ENCODE measurements at regions not wholly inside any gene's neighbourhood (a gene's known extent, or its start where the extent isn't known, plus 50 kb on each side); places are given as distances from the start of the nearest gene placed in this dataset.

DNA sequence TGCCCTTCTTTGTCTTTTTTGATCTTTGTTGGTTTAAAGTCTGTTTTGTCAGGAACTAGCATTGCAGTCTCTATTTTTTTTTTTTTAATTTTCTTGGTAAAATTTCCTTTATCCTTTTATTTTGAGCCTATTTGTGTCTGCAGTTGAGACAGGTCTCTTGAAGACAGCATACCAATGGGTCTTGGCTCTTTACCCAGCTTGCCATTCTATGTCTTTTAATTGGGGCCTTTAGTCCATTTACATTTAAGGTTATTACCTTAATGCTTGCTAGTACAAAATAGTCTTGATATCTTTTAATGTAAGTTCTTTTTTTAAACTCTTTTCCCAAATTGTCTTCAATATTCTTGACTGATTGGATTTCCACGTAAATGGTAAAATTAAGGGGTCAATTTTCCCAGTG lies 398.3 kb upstream of the CHRM2 start:
- Histone ChIP-seq H3K27ac (ENCODE audit: insufficient read depth, low read depth, low read length) (no peak overlapping the region), H3K4me3 (replicated peaks in 1 of 3; ENCODE audit: insufficient read depth in 1 of 3, low read depth in 1 of 3, low read length in 3 of 3) (no peak overlapping the region), H3K36me3 (ENCODE audit: control insufficient read depth in 2 of 2, extremely low read depth in 1 of 2, insufficient read depth in 2 of 2, low read length in 2 of 2) (no peaks in the 10 kb centered on the region), H3K9ac (replicated peaks; ENCODE audit: extremely low read depth, insufficient read depth, low read length) (no peak overlapping the region), H3K9me1 (replicated peaks; ENCODE audit: control insufficient read depth, extremely low read depth, insufficient read depth, low read length) (no peaks in the 10 kb centered on the region), H3K4me2 (ENCODE audit: insufficient read depth, low read length) (no peak overlapping the region), H3K4me1 (ENCODE audit: control insufficient read depth, extremely low read depth, insufficient read depth, low read length) (no peaks in the 10 kb centered on the region), H2AFZ (ENCODE audit: low read depth, low read length) (no peak overlapping the region), H3K79me2 (ENCODE audit: control insufficient read depth, insufficient read depth, low read length) (no peaks in the 10 kb centered on the region), H4K20me1 (replicated peaks; ENCODE audit: control insufficient read depth, extremely low read depth, insufficient read depth, low read length) (no peaks in the 10 kb centered on the region), H3K27me3 (ENCODE audit: control insufficient read depth in 2 of 2, insufficient read depth in 2 of 2, low read length in 2 of 2) (no peaks in the 10 kb centered on the region), H3K9me3 (replicated peaks; ENCODE audit: control insufficient read depth, insufficient read depth, low read length) (peaks cover 2% of the 10 kb centered on the region)
- dilution Hi-C loops (cut with MboI; ENCODE audit: extremely low pct_ligation_motif_present, low sequenced_read_pairs) (no loop called here), intact Hi-C loops (cut with micrococcal nuclease) (no loop called here)
- POLR2A ChIA-PET: no interaction called here
- CTCF ChIA-PET: no interaction called here
- no TSS peak for BruUV-seq (replicated peaks)
- TF ChIP-seq EZH2 (IDR thresholded peaks at IDR 0.05; ENCODE audit: borderline replicate concordance, low read depth, low read length, severe bottlenecking) (no peak), POLR2A (IDR thresholded peaks at IDR 0.05; ENCODE audit: low read depth, low read length) (no peak), GATA2 (IDR thresholded peaks at IDR 0.05; ENCODE audit: insufficient read depth, insufficient read length, low read depth, low read length) (no peak), POLR2AphosphoS5 (IDR thresholded peaks at IDR 0.05; ENCODE audit: insufficient read depth, low read depth, low read length) (no peak), JUN (IDR thresholded peaks at IDR 0.05; ENCODE audit: borderline replicate concordance, insufficient read depth, insufficient read length, low read depth) (no peak), MYC (IDR thresholded peaks at IDR 0.05; ENCODE audit: low read depth, low read length) (no peak), FOS (IDR thresholded peaks at IDR 0.05; ENCODE audit: borderline replicate concordance, insufficient read depth, low read length) (no peak)
- TF ChIP-seq, protein P1, sequence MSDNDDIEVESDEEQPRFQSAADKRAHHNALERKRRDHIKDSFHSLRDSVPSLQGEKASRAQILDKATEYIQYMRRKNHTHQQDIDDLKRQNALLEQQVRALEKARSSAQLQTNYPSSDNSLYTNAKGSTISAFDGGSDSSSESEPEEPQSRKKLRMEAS (IDR thresholded peaks at IDR 0.05; ENCODE audit: insufficient read depth, insufficient read length): no peak
- TF ChIP-seq, protein P2, sequence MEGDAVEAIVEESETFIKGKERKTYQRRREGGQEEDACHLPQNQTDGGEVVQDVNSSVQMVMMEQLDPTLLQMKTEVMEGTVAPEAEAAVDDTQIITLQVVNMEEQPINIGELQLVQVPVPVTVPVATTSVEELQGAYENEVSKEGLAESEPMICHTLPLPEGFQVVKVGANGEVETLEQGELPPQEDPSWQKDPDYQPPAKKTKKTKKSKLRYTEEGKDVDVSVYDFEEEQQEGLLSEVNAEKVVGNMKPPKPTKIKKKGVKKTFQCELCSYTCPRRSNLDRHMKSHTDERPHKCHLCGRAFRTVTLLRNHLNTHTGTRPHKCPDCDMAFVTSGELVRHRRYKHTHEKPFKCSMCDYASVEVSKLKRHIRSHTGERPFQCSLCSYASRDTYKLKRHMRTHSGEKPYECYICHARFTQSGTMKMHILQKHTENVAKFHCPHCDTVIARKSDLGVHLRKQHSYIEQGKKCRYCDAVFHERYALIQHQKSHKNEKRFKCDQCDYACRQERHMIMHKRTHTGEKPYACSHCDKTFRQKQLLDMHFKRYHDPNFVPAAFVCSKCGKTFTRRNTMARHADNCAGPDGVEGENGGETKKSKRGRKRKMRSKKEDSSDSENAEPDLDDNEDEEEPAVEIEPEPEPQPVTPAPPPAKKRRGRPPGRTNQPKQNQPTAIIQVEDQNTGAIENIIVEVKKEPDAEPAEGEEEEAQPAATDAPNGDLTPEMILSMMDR (IDR thresholded peaks at IDR 0.05; ENCODE audit: extremely low read depth in 1 of 2, insufficient read depth in 1 of 2, low read depth in 1 of 2, low read length in 2 of 2): no peak
- FAIRE-seq (no peak), DNase-seq (ENCODE audit: low read depth, low spot score) (no peak)

Data from endothelial cell of umbilical vein (primary cell).